Ovary (tissue), 3 donors: ENCODE measurements at regions not wholly inside any gene's neighbourhood (a gene's known extent, or its start where the extent isn't known, plus 50 kb on each side); places are given as distances from the start of the nearest gene placed in this dataset.
"Not testable (repeated sequence)": the region's sequence is repeated elsewhere in the genome, so short reads cannot be mapped to it uniquely, and the experiment has no call there.

Source experiments
- POLR2A ChIP-seq: fragments of 450-650 bp; IDR thresholded peaks from one replicate; pipeline ENCODE4 v1.6.1; 2017; ENCODE audit warnings: antibody characterized with exemption, mild to moderate bottlenecking, moderate library complexity
- TF ChIP-seq, protein P1 (sequence below), 3 donors: fragments of 450-650 bp in 2 of 3; fragments of 200-600 bp in 1 of 3; IDR thresholded peaks; one replicate each; pipeline versions ENCODE4 v1.5.1 to v1.8.0; 2016 to 2022; ENCODE audit warnings: antibody characterized with exemption in 3 of 3, mild to moderate bottlenecking in 1 of 3
- donor health status: DM: no; HTN: no; CAD: no.

DNA sequence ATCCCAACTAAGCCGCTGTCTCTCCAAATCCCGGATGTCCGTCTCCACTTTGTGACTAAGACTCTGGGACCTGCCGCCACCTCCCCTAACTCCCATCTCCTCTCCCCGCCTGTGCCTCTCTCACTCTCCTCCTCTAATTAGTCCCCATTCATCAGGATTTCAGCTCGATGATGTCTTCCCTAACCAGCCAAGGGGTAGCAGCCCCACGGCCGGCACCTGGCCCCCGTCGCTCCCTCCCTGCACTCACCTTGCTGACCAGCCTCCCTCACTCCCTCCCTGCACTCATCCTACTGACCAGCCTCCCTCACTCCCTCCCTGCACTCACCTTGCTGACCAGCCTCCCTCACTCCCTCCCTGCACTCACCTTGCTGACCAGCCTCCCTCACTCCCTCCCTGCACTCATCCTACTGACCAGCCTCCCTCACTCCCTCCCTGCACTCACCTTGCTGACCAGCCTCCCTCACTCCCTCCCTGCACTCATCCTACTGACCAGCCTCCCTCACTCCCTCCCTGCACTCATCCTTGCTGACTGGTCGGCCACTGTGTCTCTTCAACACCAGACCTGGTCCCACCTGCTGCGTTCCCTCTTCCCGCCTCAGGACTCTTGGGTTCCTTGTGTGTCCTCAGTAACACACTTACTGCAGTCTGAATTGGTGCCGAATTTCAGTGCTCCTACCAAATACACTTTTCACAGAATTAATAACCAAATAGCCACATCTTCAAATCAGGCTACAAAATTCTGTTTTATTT is 179.3 kb upstream of the SALL3 start:
- not testable (repeated sequence) for TF ChIP-seq POLR2A
- TF ChIP-seq, protein P1, sequence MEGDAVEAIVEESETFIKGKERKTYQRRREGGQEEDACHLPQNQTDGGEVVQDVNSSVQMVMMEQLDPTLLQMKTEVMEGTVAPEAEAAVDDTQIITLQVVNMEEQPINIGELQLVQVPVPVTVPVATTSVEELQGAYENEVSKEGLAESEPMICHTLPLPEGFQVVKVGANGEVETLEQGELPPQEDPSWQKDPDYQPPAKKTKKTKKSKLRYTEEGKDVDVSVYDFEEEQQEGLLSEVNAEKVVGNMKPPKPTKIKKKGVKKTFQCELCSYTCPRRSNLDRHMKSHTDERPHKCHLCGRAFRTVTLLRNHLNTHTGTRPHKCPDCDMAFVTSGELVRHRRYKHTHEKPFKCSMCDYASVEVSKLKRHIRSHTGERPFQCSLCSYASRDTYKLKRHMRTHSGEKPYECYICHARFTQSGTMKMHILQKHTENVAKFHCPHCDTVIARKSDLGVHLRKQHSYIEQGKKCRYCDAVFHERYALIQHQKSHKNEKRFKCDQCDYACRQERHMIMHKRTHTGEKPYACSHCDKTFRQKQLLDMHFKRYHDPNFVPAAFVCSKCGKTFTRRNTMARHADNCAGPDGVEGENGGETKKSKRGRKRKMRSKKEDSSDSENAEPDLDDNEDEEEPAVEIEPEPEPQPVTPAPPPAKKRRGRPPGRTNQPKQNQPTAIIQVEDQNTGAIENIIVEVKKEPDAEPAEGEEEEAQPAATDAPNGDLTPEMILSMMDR (IDR thresholded peaks at IDR 0.05), result not testable (repeated sequence)
